ENCODE measurements at regions not wholly inside any gene's neighbourhood (a gene's known extent, or its start where the extent isn't known, plus 50 kb on each side); places are given as distances from the start of the nearest gene placed in this dataset.
"Not testable (repeated sequence)": the region's sequence is repeated elsewhere in the genome, so short reads cannot be mapped to it uniquely, and the experiment has no call there.

- not testable (repeated sequence) for DNase-seq
Observed at GRCh38 chr1:99444211-99444927, 180.1 kb downstream of the PLPPR4 start.

- DNase-seq = no peak
Observed at GRCh38 chr1:99445071-99445470, 180.8 kb downstream of the PLPPR4 start.

- DNase-seq = no peak
Observed at GRCh38 chr1:99445486-99445885, 181.2 kb downstream of the PLPPR4 start.

- no peak for DNase-seq
Observed at GRCh38 chr1:99447721-99448120, 183.4 kb downstream of the PLPPR4 start.

GRCh38 chr1:99455760-99456159 lies 190.2 kb upstream of the PALMD start:
- no peak for DNase-seq

GRCh38 chr1:99456536-99456935 lies 189.4 kb upstream of the PALMD start:
- DNase-seq = no peak

- DNase-seq = no peak
Observed at GRCh38 chr1:99457381-99458165, 188.3 kb upstream of the PALMD start.

GRCh38 chr1:99461499-99461898 lies 184.4 kb upstream of the PALMD start:
- no peak for DNase-seq

GRCh38 chr1:99464738-99465137 lies 181.2 kb upstream of the PALMD start:
- no peak for DNase-seq

GRCh38 chr1:99465176-99465900 lies 180.6 kb upstream of the PALMD start:
- DNase-seq = no peak

GRCh38 chr1:99467645-99468044 lies 178.3 kb upstream of the PALMD start:
- no peak for DNase-seq

- no peak for DNase-seq
Observed at GRCh38 chr1:99469550-99469971, 176.4 kb upstream of the PALMD start.

- no peak for DNase-seq
Observed at GRCh38 chr1:99472893-99473292, 173.0 kb upstream of the PALMD start.

- no peak for DNase-seq
Observed at GRCh38 chr1:99474350-99474893, 171.5 kb upstream of the PALMD start.

GRCh38 chr1:99476058-99476457 lies 169.9 kb upstream of the PALMD start:
- no peak for DNase-seq

GRCh38 chr1:99481391-99481996 lies 164.4 kb upstream of the PALMD start:
- peak; percentile 35 for DNase-seq

- no peak for DNase-seq
Observed at GRCh38 chr1:99482286-99482685, 163.6 kb upstream of the PALMD start.

- no peak for DNase-seq
Observed at GRCh38 chr1:99482750-99483149, 163.2 kb upstream of the PALMD start.

GRCh38 chr1:99490031-99490430 lies 155.9 kb upstream of the PALMD start:
- DNase-seq = no peak

GRCh38 chr1:99496067-99496466 lies 149.8 kb upstream of the PALMD start:
- DNase-seq = no peak

GRCh38 chr1:99497690-99498089 lies 148.2 kb upstream of the PALMD start:
- DNase-seq = no peak

- DNase-seq = no peak
Observed at GRCh38 chr1:99500541-99500940, 145.4 kb upstream of the PALMD start.

- no peak for DNase-seq
Observed at GRCh38 chr1:99501871-99502270, 144.0 kb upstream of the PALMD start.
